ENCODE measurements at regions not wholly inside any gene's neighbourhood (a gene's known extent, or its start where the extent isn't known, plus 50 kb on each side); places are given as distances from the start of the nearest gene placed in this dataset.
"Not testable (repeated sequence)": the region's sequence is repeated elsewhere in the genome, so short reads cannot be mapped to it uniquely, and the experiment has no call there.

GRCh38 chr7:114293289-114294012 lies 121.2 kb upstream of the FOXP2 start:
- peaks cover 0 to 7% (median 1%) of the 10 kb centered on the region in 4 donors for H3K9me3 ChIP-seq (ENCODE audit: control insufficient read depth in 4 of 4, insufficient read depth in 3 of 4, low read length in 3 of 4)
- H3K27me3 ChIP-seq (ENCODE audit: control insufficient read depth in 3 of 3, insufficient read depth in 3 of 3, low read length in 2 of 3) = no peaks in the 10 kb centered on the region
- H3K4me3 ChIP-seq = no peak overlapping the region
- no peak overlapping the region for H3K27ac ChIP-seq (ENCODE audit: low read depth in 1 of 2, low read length in 1 of 2)
- no peak overlapping the region for H3K9ac ChIP-seq (ENCODE audit: insufficient read depth in 1 of 2, low read length in 2 of 2)
- peaks cover 0 to 2% (median 0%) of the 10 kb centered on the region in 4 donors for H3K36me3 ChIP-seq (ENCODE audit: control insufficient read depth in 4 of 4, insufficient read depth in 4 of 4, low read length in 4 of 4)
- 68 to 79% methylated on average over 1 of the region's 1 CpG for WGBS, 2 donors
- no peak for DNase-seq
- TF ChIP-seq CTCF (IDR thresholded peaks at IDR 0.05; ENCODE audit: control extremely low read depth, extremely low read depth) = no peak
- no peak for ATAC-seq (ENCODE audit: insufficient read depth, low FRiP score)
- H3K4me1 ChIP-seq (ENCODE audit: control insufficient read depth in 5 of 5, insufficient read depth in 5 of 5, low read length in 5 of 5) = no peaks in the 10 kb centered on the region

DNA sequence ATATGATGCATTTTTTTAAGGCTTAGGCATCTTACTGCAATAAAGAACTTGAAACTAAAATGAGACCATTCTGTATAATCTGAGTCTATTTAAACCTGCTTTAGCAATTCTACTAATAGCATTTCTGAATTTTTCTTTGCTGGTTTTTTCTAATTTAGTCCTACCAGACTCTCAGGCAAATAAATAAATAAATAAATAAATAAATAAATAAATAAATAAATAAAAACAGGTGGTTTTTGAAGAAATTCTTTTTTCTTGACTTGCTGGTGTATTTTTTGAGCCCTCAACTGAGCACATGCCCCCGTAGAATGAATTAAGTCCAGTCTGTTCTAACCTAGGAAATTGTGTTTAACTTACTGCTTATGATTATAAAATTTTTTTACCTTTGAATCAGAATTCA lies 134.7 kb upstream of the FOXP2 start:
- Histone ChIP-seq H3K36me3 (ENCODE audit: control insufficient read depth in 4 of 4, insufficient read depth in 4 of 4, low read length in 4 of 4) (no peaks in the 10 kb centered on the region), H3K27me3 (ENCODE audit: control insufficient read depth in 3 of 3, insufficient read depth in 3 of 3, low read length in 2 of 3) (no peaks in the 10 kb centered on the region), H3K9ac (ENCODE audit: insufficient read depth in 1 of 2, low read length in 2 of 2) (no peak overlapping the region), H3K9me3 (ENCODE audit: control insufficient read depth in 4 of 4, insufficient read depth in 3 of 4, low read length in 3 of 4) (no peaks in the 10 kb centered on the region), H3K27ac (ENCODE audit: low read depth in 1 of 2, low read length in 1 of 2) (no peak overlapping the region), H3K4me3 (no peak overlapping the region), H3K4me1 (ENCODE audit: control insufficient read depth in 5 of 5, insufficient read depth in 5 of 5, low read length in 5 of 5) (no peaks in the 10 kb centered on the region)
- no peak for DNase-seq
- TF ChIP-seq CTCF (IDR thresholded peaks at IDR 0.05; ENCODE audit: control extremely low read depth, extremely low read depth) = no peak
- 94 to 97% methylated on average over 1 of the region's 1 CpG for WGBS, 2 donors
- no peak for ATAC-seq (ENCODE audit: insufficient read depth, low FRiP score)

- no peaks in the 10 kb centered on the region for H3K4me1 ChIP-seq (ENCODE audit: control insufficient read depth in 5 of 5, insufficient read depth in 5 of 5, low read length in 5 of 5)
- ATAC-seq (ENCODE audit: insufficient read depth, low FRiP score) (no peak), DNase-seq (no peak)
- no peak overlapping the region for H3K9ac ChIP-seq (ENCODE audit: insufficient read depth in 1 of 2, low read length in 2 of 2)
- H3K4me3 ChIP-seq = no peak overlapping the region
- H3K9me3 ChIP-seq (ENCODE audit: control insufficient read depth in 4 of 4, insufficient read depth in 3 of 4, low read length in 3 of 4) = peaks cover 0 to 1% (median 0%) of the 10 kb centered on the region in 4 donors
- no peak overlapping the region for H3K27ac ChIP-seq (ENCODE audit: low read depth in 1 of 2, low read length in 1 of 2)
- TF ChIP-seq CTCF (IDR thresholded peaks at IDR 0.05; ENCODE audit: control extremely low read depth, extremely low read depth) = no peak
- no peaks in the 10 kb centered on the region for H3K36me3 ChIP-seq (ENCODE audit: control insufficient read depth in 4 of 4, insufficient read depth in 4 of 4, low read length in 4 of 4)
- no peaks in the 10 kb centered on the region for H3K27me3 ChIP-seq (ENCODE audit: control insufficient read depth in 3 of 3, insufficient read depth in 3 of 3, low read length in 2 of 3)
- WGBS, 2 donors = 93 to 100% methylated on average over 1 of the region's 1 CpG
Measured at GRCh38 chr7:114273218-114273617, 141.4 kb upstream of the FOXP2 start.

- no peaks in the 10 kb centered on the region for H3K4me1 ChIP-seq (ENCODE audit: control insufficient read depth in 5 of 5, insufficient read depth in 5 of 5, low read length in 5 of 5)
- peaks cover 0 to 6% (median 0%) of the 10 kb centered on the region in 4 donors for H3K9me3 ChIP-seq (ENCODE audit: control insufficient read depth in 4 of 4, insufficient read depth in 3 of 4, low read length in 3 of 4)
- WGBS, 2 donors = 44 to 76% methylated on average over 1 of the region's 1 CpG
- ATAC-seq (ENCODE audit: insufficient read depth, low FRiP score) (no peak), DNase-seq (no peak)
- no peak for TF ChIP-seq CTCF (IDR thresholded peaks at IDR 0.05; ENCODE audit: control extremely low read depth, extremely low read depth)
- no peak overlapping the region for H3K9ac ChIP-seq (ENCODE audit: insufficient read depth in 1 of 2, low read length in 2 of 2)
- peaks cover 0 to 1% (median 0%) of the 10 kb centered on the region in 4 donors for H3K36me3 ChIP-seq (ENCODE audit: control insufficient read depth in 4 of 4, insufficient read depth in 4 of 4, low read length in 4 of 4)
- no peaks in the 10 kb centered on the region for H3K27me3 ChIP-seq (ENCODE audit: control insufficient read depth in 3 of 3, insufficient read depth in 3 of 3, low read length in 2 of 3)
- no peak overlapping the region for H3K27ac ChIP-seq (ENCODE audit: low read depth in 1 of 2, low read length in 1 of 2)
- no peak overlapping the region for H3K4me3 ChIP-seq
Measured at GRCh38 chr7:114269714-114270113, 144.9 kb upstream of the FOXP2 start.

DNA sequence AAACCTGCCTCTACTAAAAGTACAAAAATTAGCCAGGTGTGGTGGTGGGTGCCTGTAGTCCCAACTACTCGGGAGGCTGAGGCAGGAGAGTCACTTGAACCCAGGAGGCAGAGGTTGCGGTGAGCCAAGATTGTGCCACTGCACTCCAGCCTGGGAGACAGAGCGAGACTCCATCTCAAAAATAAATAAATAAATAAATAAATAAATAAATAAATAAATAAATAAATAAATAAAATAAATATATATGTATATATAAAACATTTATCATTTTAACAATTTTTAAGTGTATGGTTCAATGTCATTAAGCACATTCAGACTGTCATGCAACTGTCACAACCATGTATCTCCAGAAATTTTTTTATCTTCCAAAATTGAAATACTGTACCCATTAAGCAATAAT lies 147.1 kb upstream of the FOXP2 start:
- not testable (repeated sequence) for H3K27me3 ChIP-seq (ENCODE audit: control insufficient read depth in 3 of 3, insufficient read depth in 3 of 3, low read length in 2 of 3); DNase-seq; H3K9ac ChIP-seq (ENCODE audit: insufficient read depth in 1 of 2, low read length in 2 of 2); H3K27ac ChIP-seq (ENCODE audit: low read depth in 1 of 2, low read length in 1 of 2); H3K4me3 ChIP-seq; H3K36me3 ChIP-seq (ENCODE audit: control insufficient read depth in 4 of 4, insufficient read depth in 4 of 4, low read length in 4 of 4); ATAC-seq (ENCODE audit: insufficient read depth, low FRiP score); H3K4me1 ChIP-seq (ENCODE audit: control insufficient read depth in 5 of 5, insufficient read depth in 5 of 5, low read length in 5 of 5); H3K9me3 ChIP-seq (ENCODE audit: control insufficient read depth in 4 of 4, insufficient read depth in 3 of 4, low read length in 3 of 4)
- WGBS, 2 donors = 91 to 99% methylated on average over 3 of the region's 3 CpGs

All from lung (tissue), 11 donors.